ENCODE measurements at regions not wholly inside any gene's neighbourhood (a gene's known extent, or its start where the extent isn't known, plus 50 kb on each side); places are given as distances from the start of the nearest gene placed in this dataset.

DNA sequence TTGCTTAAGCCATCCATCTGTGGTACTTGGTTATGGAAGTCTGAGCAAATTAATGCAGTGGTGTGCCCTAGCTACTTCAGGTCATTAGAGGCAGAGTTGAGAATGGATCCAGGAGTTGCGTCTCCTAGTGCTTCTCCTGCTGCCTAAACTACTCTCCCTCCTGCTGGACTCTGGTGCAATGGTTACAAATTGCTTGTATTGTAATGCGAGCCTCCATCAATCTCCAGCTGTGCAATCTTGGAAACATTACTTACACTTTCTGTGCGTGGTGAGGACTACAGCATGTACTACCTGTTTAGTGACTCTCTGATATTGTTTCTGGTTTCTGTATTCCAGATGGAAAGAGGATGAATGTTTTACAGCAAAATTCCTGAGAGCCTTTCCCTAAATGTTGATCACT lies 119.0 kb upstream of the CYRIA start:
- Mint-ChIP-seq H3K27ac (no peak overlapping the region), H3K4me1 (peaks cover 8 to 12% of the 10 kb centered on the region in 2 experiments), H3K27me3 (ENCODE audit: low read depth) (no peaks in the 10 kb centered on the region), H3K36me3 (ENCODE audit: insufficient read depth in 1 of 3, low read depth in 3 of 3) (peaks cover 4 to 6% (median 6%) of the 10 kb centered on the region in 3 experiments; a peak in 6 of 7 replicates), H3K4me3 (no peak overlapping the region), H3K9me3 (peaks cover 10 to 17% of the 10 kb centered on the region in 2 experiments; a peak in 4 of 5 replicates)
- Histone ChIP-seq H3K9ac (ENCODE audit: extremely low read depth, insufficient read length, low read length) (no peak overlapping the region), H4K91ac (ENCODE audit: insufficient read length, low read depth, low read length) (no peak overlapping the region), H3K56ac (ENCODE audit: insufficient read length, low read depth, low read length) (no peak overlapping the region), H2AFZ (ENCODE audit: low read length) (no peak overlapping the region), H3K27ac (ENCODE audit: insufficient read length, low read depth, low read length) (no peak overlapping the region), H4K5ac (ENCODE audit: insufficient read length, low read depth, low read length) (no peak overlapping the region), H3K14ac (ENCODE audit: insufficient read depth, low read length) (no peak overlapping the region), H2BK15ac (ENCODE audit: low read depth, low read length) (no peak overlapping the region), H3K79me1 (ENCODE audit: insufficient read depth, low read depth, low read length, poor library complexity, severe bottlenecking) (no peaks in the 10 kb centered on the region), H3K79me2 (ENCODE audit: insufficient read depth, low read length) (no peaks in the 10 kb centered on the region), H3K18ac (ENCODE audit: insufficient read length, low read depth, low read length) (no peak overlapping the region), H3K9me3 (ENCODE audit: control insufficient read depth, low read depth, low read length) (peaks cover 3% of the 10 kb centered on the region), H3T11ph (ENCODE audit: low read length) (no peak overlapping the region), H3K27me3 (ENCODE audit: insufficient read depth, low read length) (no peaks in the 10 kb centered on the region), H2AK5ac (ENCODE audit: insufficient read length, low read length) (no peak overlapping the region), H4K20me1 (ENCODE audit: control insufficient read depth, insufficient read depth, insufficient read length) (no peaks in the 10 kb centered on the region), H2BK120ac (ENCODE audit: low read depth, low read length, poor library complexity, severe bottlenecking) (no peak overlapping the region), H3K23ac (ENCODE audit: insufficient read length, low read depth, low read length) (no peak overlapping the region), H3K4ac (ENCODE audit: low read depth, low read length) (no peak overlapping the region), H3K23me2 (ENCODE audit: insufficient read length, low read depth, low read length, poor library complexity, severe bottlenecking) (no peaks in the 10 kb centered on the region), H2BK12ac (ENCODE audit: insufficient read length, low read depth, low read length) (no peak overlapping the region), H2BK20ac (ENCODE audit: low read depth, low read length, poor library complexity, severe bottlenecking) (no peak overlapping the region), H2BK5ac (ENCODE audit: insufficient read length, low read length) (no peak overlapping the region), H4K8ac (replicated peaks; ENCODE audit: insufficient read length, low read depth, low read length) (no peak overlapping the region), H3K4me1 (ENCODE audit: insufficient read depth, low read length) (peaks cover 5% of the 10 kb centered on the region), H3K4me2 (ENCODE audit: insufficient read depth, insufficient read length, low read length) (no peak overlapping the region)
- DNase-seq = no peak
- no CpG with 5 or more reads among the region's 3 CpGs for WGBS (ENCODE audit: extremely low coverage, insufficient read length, low lambda C conversion rate)
- TF ChIP-seq, protein P1, sequence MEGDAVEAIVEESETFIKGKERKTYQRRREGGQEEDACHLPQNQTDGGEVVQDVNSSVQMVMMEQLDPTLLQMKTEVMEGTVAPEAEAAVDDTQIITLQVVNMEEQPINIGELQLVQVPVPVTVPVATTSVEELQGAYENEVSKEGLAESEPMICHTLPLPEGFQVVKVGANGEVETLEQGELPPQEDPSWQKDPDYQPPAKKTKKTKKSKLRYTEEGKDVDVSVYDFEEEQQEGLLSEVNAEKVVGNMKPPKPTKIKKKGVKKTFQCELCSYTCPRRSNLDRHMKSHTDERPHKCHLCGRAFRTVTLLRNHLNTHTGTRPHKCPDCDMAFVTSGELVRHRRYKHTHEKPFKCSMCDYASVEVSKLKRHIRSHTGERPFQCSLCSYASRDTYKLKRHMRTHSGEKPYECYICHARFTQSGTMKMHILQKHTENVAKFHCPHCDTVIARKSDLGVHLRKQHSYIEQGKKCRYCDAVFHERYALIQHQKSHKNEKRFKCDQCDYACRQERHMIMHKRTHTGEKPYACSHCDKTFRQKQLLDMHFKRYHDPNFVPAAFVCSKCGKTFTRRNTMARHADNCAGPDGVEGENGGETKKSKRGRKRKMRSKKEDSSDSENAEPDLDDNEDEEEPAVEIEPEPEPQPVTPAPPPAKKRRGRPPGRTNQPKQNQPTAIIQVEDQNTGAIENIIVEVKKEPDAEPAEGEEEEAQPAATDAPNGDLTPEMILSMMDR (conservative IDR thresholded peaks at IDR 0.05) = no peak

All from H9 (cell line).